Duodenal mucosa (tissue), 2 donors: ENCODE measurements at regions not wholly inside any gene's neighbourhood (a gene's known extent, or its start where the extent isn't known, plus 50 kb on each side); places are given as distances from the start of the nearest gene placed in this dataset.
A peak's percentile ranks its signal among the peaks of the same experiment; 100 is the strongest.

Experiments used
- H3K27ac ChIP-seq: one replicate; pipeline ENCODE4 v1.7.0; 2013; ENCODE audit warnings: low read depth, low read length
- H3K27me3 ChIP-seq, 2 donors: one replicate each; pipeline ENCODE4 v1.7.0; 2013; ENCODE audit warnings: low read length in 2 of 2, control low read depth in 1 of 2; ENCODE audit not compliant: insufficient read depth in 2 of 2, control insufficient read depth in 1 of 2
- H3K36me3 ChIP-seq, 2 donors: one replicate each; pipeline ENCODE4 v1.7.0; 2013; ENCODE audit warnings: low read length in 2 of 2, control low read depth in 1 of 2; ENCODE audit not compliant: insufficient read depth in 2 of 2, control insufficient read depth in 1 of 2
- H3K4me1 ChIP-seq, 2 donors: one replicate each; pipeline ENCODE4 v1.7.0; 2013; ENCODE audit warnings: low read length in 2 of 2, control low read depth in 1 of 2; ENCODE audit not compliant: insufficient read depth in 2 of 2, control insufficient read depth in 1 of 2
- H3K4me3 ChIP-seq, 2 donors: one replicate each; pipeline ENCODE4 v1.7.0; 2013; ENCODE audit warnings: low read length in 2 of 2, low read depth in 1 of 2
- H3K9ac ChIP-seq, 2 donors: one replicate each; pipeline ENCODE4 v1.7.0; 2013; ENCODE audit warnings: low read length in 2 of 2, low read depth in 1 of 2
- H3K9me3 ChIP-seq, 2 donors: one replicate each; pipeline ENCODE4 v1.7.0; 2013; ENCODE audit warnings: low read length in 2 of 2, control low read depth in 1 of 2; ENCODE audit not compliant: control insufficient read depth in 1 of 2

- Histone ChIP-seq H3K27ac (no peak overlapping the region), H3K27me3 (no peaks in the 10 kb centered on the region), H3K36me3 (no peaks in the 10 kb centered on the region), H3K4me1 (no peaks in the 10 kb centered on the region), H3K4me3 (no peak overlapping the region), H3K9ac (no peak overlapping the region), H3K9me3 (no peaks in the 10 kb centered on the region)
These were observed 196.7 kb downstream of the MOXD1 start for GRCh38 chr6:132204591-132204990.

DNA sequence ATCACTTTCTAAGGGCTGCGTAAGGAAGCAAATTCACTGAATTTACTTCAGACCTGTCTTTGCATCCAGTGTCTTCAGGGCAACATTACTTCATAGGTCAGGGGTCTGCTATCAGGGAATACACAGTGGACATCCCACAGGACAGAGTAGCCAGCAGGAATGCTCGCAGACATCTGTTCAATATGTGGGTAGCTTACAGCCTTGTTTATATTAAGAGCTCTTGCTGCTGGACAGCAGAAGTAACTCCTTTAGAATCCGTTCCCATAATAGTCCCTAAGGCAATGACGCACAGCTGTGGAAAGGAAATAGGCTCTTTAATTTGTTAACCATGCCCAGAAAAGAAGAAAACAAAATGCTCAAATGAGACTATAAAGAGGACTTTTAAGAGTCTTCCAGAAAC lies 198.7 kb downstream of the MOXD1 start:
- Histone ChIP-seq H3K27me3 (no peaks in the 10 kb centered on the region), H3K9ac (no peak overlapping the region), H3K36me3 (no peaks in the 10 kb centered on the region), H3K27ac (no peak overlapping the region), H3K9me3 (no peaks in the 10 kb centered on the region), H3K4me1 (no peaks in the 10 kb centered on the region), H3K4me3 (no peak overlapping the region)

- Histone ChIP-seq H3K9ac (no peak overlapping the region), H3K27me3 (no peaks in the 10 kb centered on the region), H3K4me3 (no peak overlapping the region), H3K27ac (no peak overlapping the region), H3K4me1 (no peaks in the 10 kb centered on the region), H3K9me3 (no peaks in the 10 kb centered on the region), H3K36me3 (no peaks in the 10 kb centered on the region)
These were observed 201.9 kb downstream of the MOXD1 start for GRCh38 chr6:132199343-132199742.

GRCh38 chr6:132198896-132199295 lies 202.4 kb downstream of the MOXD1 start:
- Histone ChIP-seq H3K9ac (no peak overlapping the region), H3K9me3 (no peaks in the 10 kb centered on the region), H3K4me3 (no peak overlapping the region), H3K4me1 (no peaks in the 10 kb centered on the region), H3K36me3 (no peaks in the 10 kb centered on the region), H3K27ac (no peak overlapping the region), H3K27me3 (no peaks in the 10 kb centered on the region)

GRCh38 chr6:132198040-132198439 lies 203.2 kb downstream of the MOXD1 start:
- Histone ChIP-seq H3K9me3 (no peaks in the 10 kb centered on the region), H3K27ac (no peak overlapping the region), H3K4me3 (no peak overlapping the region), H3K4me1 (no peaks in the 10 kb centered on the region), H3K9ac (no peak overlapping the region), H3K36me3 (no peaks in the 10 kb centered on the region), H3K27me3 (no peaks in the 10 kb centered on the region)

DNA sequence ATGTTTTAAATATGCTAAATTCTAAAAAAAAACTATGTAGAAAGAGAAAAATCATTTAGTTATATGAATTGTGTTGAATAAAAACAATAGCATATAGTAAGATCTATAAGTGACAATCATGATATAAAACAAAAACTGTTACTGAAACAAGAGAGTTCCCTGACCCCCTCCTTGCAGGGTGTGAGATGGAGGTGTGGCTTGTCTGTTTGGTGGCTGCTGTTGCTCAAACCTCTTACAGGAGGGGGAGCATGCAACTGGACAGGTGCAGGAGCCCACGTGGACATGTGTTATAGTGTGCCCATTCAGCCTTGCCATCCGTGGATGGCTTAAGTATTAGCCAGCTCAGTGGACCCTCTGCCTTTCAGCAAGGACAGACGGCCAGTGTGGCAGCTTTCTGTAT lies 206.7 kb downstream of the MOXD1 start:
- Histone ChIP-seq H3K9ac (no peak overlapping the region), H3K27ac (no peak overlapping the region), H3K9me3 (no peaks in the 10 kb centered on the region), H3K27me3 (no peaks in the 10 kb centered on the region), H3K4me1 (no peaks in the 10 kb centered on the region), H3K36me3 (no peaks in the 10 kb centered on the region), H3K4me3 (no peak overlapping the region)

GRCh38 chr6:132192631-132193030 lies 208.6 kb downstream of the MOXD1 start:
- Histone ChIP-seq H3K27me3 (no peaks in the 10 kb centered on the region), H3K4me3 (no peak overlapping the region), H3K9me3 (no peaks in the 10 kb centered on the region), H3K36me3 (no peaks in the 10 kb centered on the region), H3K9ac (no peak overlapping the region), H3K4me1 (no peaks in the 10 kb centered on the region), H3K27ac (no peak overlapping the region)

GRCh38 chr6:132190815-132191175 lies 210.5 kb downstream of the MOXD1 start:
- Histone ChIP-seq H3K27ac (no peak overlapping the region), H3K9ac (no peak overlapping the region), H3K27me3 (no peaks in the 10 kb centered on the region), H3K4me3 (no peak overlapping the region), H3K4me1 (no peaks in the 10 kb centered on the region), H3K36me3 (no peaks in the 10 kb centered on the region), H3K9me3 (no peaks in the 10 kb centered on the region)

- Histone ChIP-seq H3K36me3 (no peaks in the 10 kb centered on the region), H3K27ac (peak overlapping the region; percentile 10), H3K27me3 (no peaks in the 10 kb centered on the region), H3K9ac (no peak overlapping the region), H3K9me3 (no peaks in the 10 kb centered on the region), H3K4me3 (no peak overlapping the region), H3K4me1 (no peaks in the 10 kb centered on the region)
These were observed 211.0 kb downstream of the MOXD1 start for GRCh38 chr6:132190097-132190814.

DNA sequence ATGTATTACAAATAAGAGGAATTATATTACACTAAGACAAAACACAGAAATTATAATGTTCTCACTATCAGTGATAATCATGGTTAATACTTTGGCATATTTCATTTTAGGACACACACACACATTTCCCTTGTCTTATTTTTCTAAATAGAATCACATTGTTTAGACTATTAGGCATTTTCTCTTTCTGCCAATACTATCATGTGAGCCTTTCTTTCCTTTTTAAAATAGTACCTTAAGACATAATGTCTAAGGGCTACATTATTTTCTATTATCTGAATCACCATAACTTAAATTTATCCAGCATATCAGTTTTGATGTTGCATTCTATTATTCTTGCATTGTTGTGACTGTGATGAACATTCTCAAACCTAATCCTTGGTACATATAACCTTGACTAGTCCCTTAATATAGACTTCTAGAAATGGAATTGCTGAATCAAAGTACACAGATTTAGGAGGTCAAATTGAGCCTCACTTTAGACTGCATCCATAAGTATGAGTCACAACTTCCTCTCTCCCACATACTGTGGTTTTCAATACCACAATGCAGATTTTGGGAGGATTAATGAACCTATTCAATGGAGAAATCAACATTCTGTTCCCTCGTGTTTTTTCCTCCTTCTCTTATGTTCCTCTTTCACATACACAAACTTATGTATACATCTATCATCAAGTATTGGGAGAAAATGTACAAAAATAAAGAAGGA lies 212.6 kb downstream of the MOXD1 start:
- H3K9ac ChIP-seq = no peak overlapping the region
- no peaks in the 10 kb centered on the region for H3K4me1 ChIP-seq
- H3K27ac ChIP-seq = no peak overlapping the region
- no peaks in the 10 kb centered on the region for H3K36me3 ChIP-seq
- no peak overlapping the region for H3K4me3 ChIP-seq
- H3K9me3 ChIP-seq = no peaks in the 10 kb centered on the region
- no peaks in the 10 kb centered on the region for H3K27me3 ChIP-seq
